HEK293 (cell line): ENCODE measurements at regions not wholly inside any gene's neighbourhood (a gene's known extent, or its start where the extent isn't known, plus 50 kb on each side); places are given as distances from the start of the nearest gene placed in this dataset.
A peak's percentile ranks its signal among the peaks of the same experiment; 100 is the strongest.

Experiments
- CTCF ChIA-PET: fragments of 350-600 bp; formaldehyde crosslinking; extraction: SDS; loops from one replicate; lab custom pipeline; 2021; ENCODE audit warnings: antibody characterized with exemption; lab: Yijun Ruan, JAX
- POLR2A ChIA-PET: fragments of 300-600 bp; formaldehyde crosslinking; extraction: SDS; loops from one replicate; lab custom pipeline; 2020; ENCODE audit warnings: antibody characterized with exemption, inconsistent platforms; lab: Yijun Ruan, JAX
- H3K27ac ChIP-seq: fragments of 200-500 bp; sonication (Bioruptor generic); 2 replicates; pipeline ENCODE4 v1.5.1; 2014; ENCODE audit warnings: low read depth, low read length, control low read depth, inconsistent platforms; ENCODE audit errors: extremely low read depth
- H3K36me3 ChIP-seq, 2 experiments: fragments of 200-500 bp in 1 of 2; sonication (Bioruptor generic) in 1 of 2; 1 replicate in 1 of 2; 2 replicates in 1 of 2; pipeline ENCODE4 v1.5.1; 2014 to 2017; ENCODE audit warnings: inconsistent platforms in 2 of 2, low read length in 2 of 2; ENCODE audit not compliant: control insufficient read depth in 2 of 2, insufficient read depth in 1 of 2
- H3K4me1 ChIP-seq: fragments of 200-500 bp; sonication (Bioruptor generic); 2 replicates; pipeline ENCODE4 v1.5.1; 2014; ENCODE audit warnings: mild to moderate bottlenecking, low read length, inconsistent platforms; ENCODE audit not compliant: control insufficient read depth, insufficient read depth
- H3K4me3 ChIP-seq: 2 replicates; pipeline ENCODE4 v1.5.1; 2011; ENCODE audit warnings: low read depth, mild to moderate bottlenecking, control low read depth, low read length, moderate library complexity
- H3K9me3 ChIP-seq: fragments of 200-500 bp; sonication (Bioruptor generic); 2 replicates; pipeline ENCODE4 v1.5.1; 2014; ENCODE audit warnings: low read depth, low read length, inconsistent platforms; ENCODE audit not compliant: control insufficient read depth, insufficient read depth
- ATF2 ChIP-seq: fragments of 450-650 bp; formaldehyde crosslinking; IDR thresholded peaks from 2 replicates; pipeline ENCODE4 v1.5.1; 2016; ENCODE audit warnings: missing biosample characterization, missing genetic modification characterization, low read depth
- FEZF1 ChIP-seq: fragments of 450-650 bp; formaldehyde crosslinking; IDR thresholded peaks from 2 replicates; pipeline ENCODE4 v1.5.1; 2016; ENCODE audit warnings: missing biosample characterization, missing genetic modification characterization
- MEIS1 ChIP-seq: sonication (generic); formaldehyde crosslinking; IDR thresholded peaks from 2 replicates; pipeline ENCODE4 v1.8.1; 2022; ENCODE audit warnings: missing genetic modification reagents, mild to moderate bottlenecking, borderline replicate concordance
- SETDB1 ChIP-seq: IDR thresholded peaks from one replicate; pipeline ENCODE4 v1.6.1; 2017; ENCODE audit warnings: mild to moderate bottlenecking, low read length, moderate library complexity, mixed read lengths; ENCODE audit not compliant: insufficient read length
- TSHZ1 ChIP-seq: fragments of 450-650 bp; formaldehyde crosslinking; IDR thresholded peaks from 2 replicates; pipeline ENCODE4 v1.5.1; 2016; ENCODE audit warnings: missing biosample characterization, missing genetic modification characterization, borderline replicate concordance
- ZBTB21 ChIP-seq: fragments of 450-650 bp; formaldehyde crosslinking; IDR thresholded peaks from 2 replicates; pipeline ENCODE4 v1.5.1; 2017; ENCODE audit warnings: missing biosample characterization, missing genetic modification characterization
- ZBTB8A ChIP-seq: fragments of 450-650 bp; formaldehyde crosslinking; IDR thresholded peaks from 2 replicates; pipeline ENCODE4 v1.5.1; 2016; ENCODE audit warnings: missing biosample characterization, missing genetic modification characterization
- ZNF223 ChIP-seq: fragments of 450-650 bp; formaldehyde crosslinking; IDR thresholded peaks from 2 replicates; pipeline ENCODE4 v1.5.1; 2016; ENCODE audit warnings: missing biosample characterization, missing genetic modification characterization
- ZNF280D ChIP-seq: fragments of 450-650 bp; formaldehyde crosslinking; IDR thresholded peaks from 2 replicates; pipeline ENCODE4 v1.5.1; 2016; ENCODE audit warnings: missing biosample characterization, missing genetic modification characterization
- ZNF560 ChIP-seq: fragments of 450-650 bp; formaldehyde crosslinking; IDR thresholded peaks from 2 replicates; pipeline ENCODE4 v1.5.1; 2017; ENCODE audit warnings: missing biosample characterization, missing genetic modification characterization, borderline replicate concordance
- ZNF645 ChIP-seq: fragments of 450-650 bp; formaldehyde crosslinking; IDR thresholded peaks from 2 replicates; pipeline ENCODE4; 2016; ENCODE audit warnings: missing biosample characterization, missing genetic modification characterization
- ZSCAN4 ChIP-seq: fragments of 450-650 bp; formaldehyde crosslinking; IDR thresholded peaks from 2 replicates; pipeline ENCODE4 v1.5.1; 2017; ENCODE audit warnings: missing biosample characterization, missing genetic modification characterization

GRCh38 chr18:25886283-25886682 is 204.1 kb downstream of the SS18 start:
- ChIA-PET POLR2A (no interaction called here), CTCF (no interaction called here)

GRCh38 chr18:25883091-25883490 is 207.3 kb downstream of the SS18 start:
- ChIA-PET CTCF (no interaction called here), POLR2A (no interaction called here)
- H3K27ac ChIP-seq: no peak overlapping the region
- TF ChIP-seq ZBTB21 (no peak), TSHZ1 (tag by site-specific recombination) (no peak), ZNF223 (tag by site-specific recombination) (no peak), ZSCAN4 (no peak), ZBTB8A (tag by site-specific recombination) (no peak)
- no peaks in the 10 kb centered on the region for H3K4me1 ChIP-seq
- no peaks in the 10 kb centered on the region for H3K36me3 ChIP-seq
- H3K4me3 ChIP-seq: no peak overlapping the region
- H3K9me3 ChIP-seq: no peaks in the 10 kb centered on the region

More at GRCh38 chr18:25886283-25886682, 204.1 kb downstream of the SS18 start:
- TF ChIP-seq ZNF560 (tag by site-specific recombination) (no peak), SETDB1 (peak; percentile 32), ZNF645 (tag by site-specific recombination) (no peak), FEZF1 (tag by site-specific recombination) (no peak), MEIS1 (no peak)
- Histone ChIP-seq H3K4me3 (no peak overlapping the region), H3K4me1 (no peaks in the 10 kb centered on the region), H3K27ac (no peak overlapping the region), H3K9me3 (no peaks in the 10 kb centered on the region), H3K36me3 (no peaks in the 10 kb centered on the region)

- Histone ChIP-seq H3K4me3 (no peak overlapping the region), H3K36me3 (no peaks in the 10 kb centered on the region), H3K27ac (no peak overlapping the region)
- ChIA-PET POLR2A (no interaction called here), CTCF (interaction anchor here (0.6 kb wide), 1 partner anchor 28 kb away, joined by 4 read pairs; no protein-coding TSS in a partner anchor)
- TF ChIP-seq ZNF280D (no peak), ATF2 (tag by site-specific recombination) (0 out of 2 replicates have a peak, but pooled peaks have one; percentile 41)
- TF ChIP-seq, all 188 proteins: peak for 1
- H3K4me1 ChIP-seq: no peaks in the 10 kb centered on the region; the same call in 1 of the 2 replicates
- H3K9me3 ChIP-seq: no peaks in the 10 kb centered on the region
Measured at GRCh38 chr18:25881149-25881548, 209.3 kb downstream of the SS18 start.
